NCI-H1092 treated with DMSO at 0.1 percent for 48 hours (cell line): ENCODE measurements at regions not wholly inside any gene's neighbourhood (a gene's known extent, or its start where the extent isn't known, plus 50 kb on each side); places are given as distances from the start of the nearest gene placed in this dataset.
A peak's percentile ranks its signal among the peaks of the same experiment; 100 is the strongest.

Source experiments
- DNase-seq: peaks from one replicate; lab custom pipeline; 2025; lab: John Stamatoyannopoulos, UW

- no peak for DNase-seq
Observed at GRCh38 chr3:145936971-145937370, 224.0 kb downstream of the PLOD2 start.

DNA sequence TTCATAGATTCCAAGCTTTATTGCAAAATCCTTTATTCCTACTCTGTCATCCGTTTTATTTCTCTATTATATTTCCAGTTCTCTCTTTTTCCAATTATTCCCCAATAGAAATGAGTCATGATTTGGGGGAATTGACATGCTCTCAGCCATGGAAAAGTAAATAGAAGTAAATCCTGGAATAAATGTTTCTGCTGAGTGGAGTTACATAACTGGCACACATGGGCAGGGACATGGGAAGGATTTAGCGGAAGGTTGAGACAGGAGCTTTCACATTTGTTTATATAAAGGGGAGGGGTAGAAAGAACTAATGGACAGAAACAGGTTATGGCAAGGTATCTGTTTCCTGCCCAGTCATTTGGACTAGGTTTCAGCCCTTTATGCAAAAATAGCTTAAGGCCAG is 221.6 kb downstream of the PLOD2 start:
- peak; percentile 1 for DNase-seq

GRCh38 chr3:145942052-145942451 is 218.9 kb downstream of the PLOD2 start:
- no peak for DNase-seq

DNA sequence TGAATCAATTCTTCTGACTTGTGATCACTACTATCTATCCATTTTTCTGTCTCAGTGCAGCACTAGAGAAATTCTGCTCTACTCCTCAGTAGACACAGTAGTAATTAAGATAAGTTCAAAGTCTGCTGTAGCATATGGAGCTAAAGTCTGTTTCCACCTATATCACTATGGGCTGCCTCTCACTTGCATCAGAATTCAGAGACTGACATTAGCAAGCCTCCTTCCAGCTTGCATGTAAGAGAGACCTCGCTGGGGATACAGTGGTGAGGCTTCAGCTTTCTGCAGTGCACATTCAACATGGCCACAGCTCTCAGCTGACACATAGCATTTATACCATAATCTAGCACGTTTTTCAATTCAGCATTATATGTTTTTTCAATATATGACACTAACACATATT is 217.0 kb downstream of the PLOD2 start:
- no peak for DNase-seq

- no peak for DNase-seq
Observed at GRCh38 chr3:145951441-145951840, 209.5 kb downstream of the PLOD2 start.

DNA sequence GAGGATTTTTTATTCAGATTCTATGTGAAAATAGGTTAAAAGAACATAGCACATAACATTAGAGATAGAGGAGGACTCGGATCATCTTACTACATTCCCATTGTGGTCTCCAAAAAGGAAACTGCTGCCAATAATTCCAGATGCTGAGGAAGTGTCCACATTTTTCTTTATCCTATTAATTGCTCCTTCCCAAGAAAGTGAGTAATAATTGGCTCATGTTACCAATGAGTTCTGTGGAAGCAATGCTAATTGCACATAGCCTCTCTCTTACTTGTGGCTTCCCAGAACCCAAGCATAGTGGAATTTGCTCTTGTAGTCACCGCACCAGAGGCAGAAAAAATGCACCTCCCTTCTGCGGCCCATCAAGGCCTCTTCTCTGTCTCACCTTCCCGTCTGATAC is 208.4 kb downstream of the PLOD2 start:
- DNase-seq: no peak

- no peak for DNase-seq
Observed at GRCh38 chr3:145953316-145953715, 207.7 kb downstream of the PLOD2 start.

GRCh38 chr3:145959457-145960088 is 201.4 kb downstream of the PLOD2 start:
- DNase-seq: no peak

- DNase-seq: no peak
Observed at GRCh38 chr3:145963111-145963510, 197.9 kb downstream of the PLOD2 start.

DNA sequence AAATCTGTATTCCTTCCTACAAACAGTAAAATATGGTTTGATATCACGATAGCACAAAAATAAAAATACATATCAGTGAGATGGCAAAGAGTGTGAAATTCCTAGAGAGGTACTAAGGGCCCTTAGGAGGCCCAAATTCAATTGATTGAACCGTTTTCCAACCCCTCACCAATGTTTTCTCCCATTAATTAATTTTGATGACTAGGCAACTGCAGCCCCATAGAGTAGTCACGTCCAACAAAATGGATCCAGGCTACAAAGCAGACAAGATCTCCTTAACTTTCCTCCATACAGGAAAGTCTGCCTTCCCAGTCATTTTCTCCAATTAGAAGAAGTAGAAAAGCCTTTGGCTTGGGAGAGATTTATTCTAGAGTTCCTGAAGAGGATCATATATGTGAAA is 193.9 kb downstream of the PLOD2 start:
- DNase-seq: no peak

GRCh38 chr3:145971186-145971585 is 189.8 kb downstream of the PLOD2 start:
- no peak for DNase-seq

- no peak for DNase-seq
Observed at GRCh38 chr3:145972851-145973250, 188.1 kb downstream of the PLOD2 start.

- DNase-seq: no peak
Observed at GRCh38 chr3:145981056-145981455, 179.9 kb downstream of the PLOD2 start.

- DNase-seq: no peak
Observed at GRCh38 chr3:145983101-145983500, 177.9 kb downstream of the PLOD2 start.
